BE2C (cell line): ENCODE measurements at regions not wholly inside any gene's neighbourhood (a gene's known extent, or its start where the extent isn't known, plus 50 kb on each side); places are given as distances from the start of the nearest gene placed in this dataset.

Experiments used
- DNase-seq: peaks from one replicate; pipeline ENCODE4 v3.0.0-alpha.2; 2020
- H3K27me3 ChIP-seq: fragments of 250-450 bp; sonication (Bioruptor Pico); 2 replicates; pipeline ENCODE4 v1.5.1; 2020; ENCODE audit warnings: mild to moderate bottlenecking
- H3K36me3 ChIP-seq: fragments of 250-450 bp; sonication (Bioruptor Pico); 2 replicates; pipeline ENCODE4 v1.5.1; 2020; ENCODE audit warnings: mild to moderate bottlenecking
- H3K4me1 ChIP-seq: fragments of 250-450 bp; sonication (Bioruptor Pico); 2 replicates; pipeline ENCODE4 v1.5.1; 2020
- H3K4me3 ChIP-seq: 2 replicates; pipeline ENCODE4 v1.5.1; 2011; ENCODE audit warnings: low read depth, low read length
- H3K9me3 ChIP-seq: fragments of 250-450 bp; sonication (Bioruptor Pico); 2 replicates; pipeline ENCODE4 v1.5.1; 2020
- TF ChIP-seq, protein P1 (sequence below): IDR thresholded peaks from 2 replicates; pipeline ENCODE4 v1.5.1; 2012; ENCODE audit warnings: mild to moderate bottlenecking, low read depth, low read length

DNA sequence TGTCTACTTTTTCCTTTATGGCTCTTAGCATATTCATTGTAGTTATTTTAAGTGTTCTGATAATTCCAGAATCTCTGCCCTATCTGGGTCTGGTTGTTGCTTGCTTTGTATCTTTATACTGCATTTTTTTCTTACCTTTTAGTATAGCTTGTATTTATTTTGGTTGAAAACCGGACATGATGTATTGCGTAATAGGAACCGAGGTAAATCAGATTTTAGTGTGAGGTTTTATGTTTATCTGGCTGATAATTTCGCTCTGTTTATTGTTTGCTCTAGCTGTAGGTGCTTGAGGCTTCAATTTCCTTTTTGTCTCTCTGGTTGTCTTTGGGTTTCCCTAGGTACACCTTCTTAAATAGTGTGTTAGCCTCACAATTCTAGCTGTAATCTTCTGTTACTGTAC is 263.8 kb upstream of the LCORL start:
- TF ChIP-seq, protein P1, sequence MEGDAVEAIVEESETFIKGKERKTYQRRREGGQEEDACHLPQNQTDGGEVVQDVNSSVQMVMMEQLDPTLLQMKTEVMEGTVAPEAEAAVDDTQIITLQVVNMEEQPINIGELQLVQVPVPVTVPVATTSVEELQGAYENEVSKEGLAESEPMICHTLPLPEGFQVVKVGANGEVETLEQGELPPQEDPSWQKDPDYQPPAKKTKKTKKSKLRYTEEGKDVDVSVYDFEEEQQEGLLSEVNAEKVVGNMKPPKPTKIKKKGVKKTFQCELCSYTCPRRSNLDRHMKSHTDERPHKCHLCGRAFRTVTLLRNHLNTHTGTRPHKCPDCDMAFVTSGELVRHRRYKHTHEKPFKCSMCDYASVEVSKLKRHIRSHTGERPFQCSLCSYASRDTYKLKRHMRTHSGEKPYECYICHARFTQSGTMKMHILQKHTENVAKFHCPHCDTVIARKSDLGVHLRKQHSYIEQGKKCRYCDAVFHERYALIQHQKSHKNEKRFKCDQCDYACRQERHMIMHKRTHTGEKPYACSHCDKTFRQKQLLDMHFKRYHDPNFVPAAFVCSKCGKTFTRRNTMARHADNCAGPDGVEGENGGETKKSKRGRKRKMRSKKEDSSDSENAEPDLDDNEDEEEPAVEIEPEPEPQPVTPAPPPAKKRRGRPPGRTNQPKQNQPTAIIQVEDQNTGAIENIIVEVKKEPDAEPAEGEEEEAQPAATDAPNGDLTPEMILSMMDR = no peak
- H3K27me3 ChIP-seq = no peaks in the 10 kb centered on the region
- no peak overlapping the region for H3K4me3 ChIP-seq
- H3K4me1 ChIP-seq = no peaks in the 10 kb centered on the region
- H3K9me3 ChIP-seq = no peaks in the 10 kb centered on the region
- DNase-seq = no peak
- H3K36me3 ChIP-seq = no peaks in the 10 kb centered on the region

DNA sequence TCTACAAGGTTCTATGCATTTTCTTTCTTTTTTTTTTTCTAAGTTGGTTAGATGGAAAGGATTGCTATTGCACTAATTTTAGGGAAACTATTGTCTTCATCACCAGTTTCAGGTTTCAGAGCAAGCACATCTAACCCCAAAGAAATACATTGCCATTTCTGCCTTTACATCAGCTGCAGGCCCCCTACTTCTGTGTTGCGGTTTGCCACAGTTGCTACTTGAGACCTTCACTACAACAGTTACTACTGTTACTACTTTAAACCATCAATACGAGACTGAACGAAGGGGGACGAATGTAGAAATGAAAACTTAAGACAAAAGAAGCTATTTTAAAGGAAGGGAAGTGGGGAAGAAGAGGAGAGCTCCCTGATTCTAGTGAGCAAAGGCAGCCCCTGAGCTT is 256.7 kb upstream of the LCORL start:
- TF ChIP-seq, protein P1 = no peak
- Histone ChIP-seq H3K27me3 (peaks cover 6% of the 10 kb centered on the region; the same call in 1 of the 2 replicates), H3K36me3 (no peaks in the 10 kb centered on the region), H3K4me1 (no peaks in the 10 kb centered on the region), H3K4me3 (no peak overlapping the region), H3K9me3 (no peaks in the 10 kb centered on the region; the same call in 1 of the 2 replicates)
- DNase-seq = no peak

DNA sequence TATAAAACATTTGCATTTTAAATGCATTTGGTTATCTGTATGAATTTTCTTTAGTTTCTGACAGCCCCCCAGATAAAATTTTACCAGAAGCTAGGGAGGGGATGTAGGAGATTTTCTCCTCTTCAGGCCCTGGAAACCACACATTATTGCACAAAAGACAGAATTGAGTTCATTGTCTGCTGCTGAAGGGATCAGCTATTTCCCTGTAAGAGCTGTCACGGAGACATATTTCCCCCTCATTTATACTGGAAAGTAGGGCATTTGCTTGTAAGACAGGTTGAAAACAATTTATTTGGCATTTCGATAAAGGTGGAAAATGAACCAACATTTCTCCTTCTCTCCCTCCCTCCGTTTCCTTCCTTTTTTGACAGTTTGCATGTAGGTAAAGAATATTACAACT is 241.3 kb upstream of the LCORL start:
- TF ChIP-seq, protein P1 = no peak
- H3K36me3 ChIP-seq = no peaks in the 10 kb centered on the region
- H3K4me1 ChIP-seq = no peaks in the 10 kb centered on the region
- no peaks in the 10 kb centered on the region for H3K27me3 ChIP-seq
- H3K9me3 ChIP-seq = no peaks in the 10 kb centered on the region
- no peak overlapping the region for H3K4me3 ChIP-seq
- no peak for DNase-seq

DNA sequence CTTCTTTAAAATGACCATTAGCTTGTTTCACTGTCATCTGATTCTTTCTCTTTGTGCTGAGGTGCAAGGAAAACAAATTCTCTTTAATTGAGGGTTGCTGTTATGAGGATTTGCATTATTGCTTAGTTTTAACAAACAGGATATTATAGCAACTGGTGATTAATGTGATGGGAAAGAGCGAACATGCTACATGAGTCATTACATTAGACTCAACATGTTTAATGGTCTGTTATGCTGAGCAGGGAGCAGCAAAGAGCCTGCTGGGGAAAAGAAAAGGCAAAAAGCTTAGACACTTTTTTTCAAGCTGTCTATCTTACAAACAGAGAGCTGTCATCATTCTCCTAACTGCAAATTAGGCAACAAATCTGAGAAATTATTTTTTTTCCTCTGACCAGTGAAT is 230.5 kb upstream of the LCORL start:
- no peak for DNase-seq
- no peaks in the 10 kb centered on the region for H3K36me3 ChIP-seq

DNA sequence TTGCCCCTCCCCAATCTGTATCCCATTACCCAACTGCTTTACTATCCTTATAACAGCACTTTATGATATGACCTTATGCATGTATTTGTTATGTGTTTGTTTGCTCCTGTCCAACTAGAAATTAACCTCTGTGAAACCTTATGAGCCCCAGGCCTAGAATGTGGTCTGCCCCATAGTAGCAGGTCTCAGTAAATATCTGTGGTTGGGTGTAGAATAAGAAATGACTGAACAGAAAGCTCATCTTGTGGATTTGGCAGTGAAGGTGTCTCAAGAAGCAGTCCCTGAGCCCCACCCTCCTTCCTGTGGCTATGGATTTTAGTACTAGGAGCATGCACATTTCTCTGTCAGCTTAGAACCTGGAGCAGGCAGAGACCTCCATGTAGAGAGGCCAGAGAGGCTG is 229.0 kb upstream of the LCORL start:
- TF ChIP-seq, protein P1 = no peak
- no peaks in the 10 kb centered on the region; the same call in 1 of the 2 replicates for H3K27me3 ChIP-seq
- no peaks in the 10 kb centered on the region; the same call in 1 of the 2 replicates for H3K9me3 ChIP-seq
- H3K36me3 ChIP-seq = no peaks in the 10 kb centered on the region
- H3K4me3 ChIP-seq = no peak overlapping the region
- no peak for DNase-seq
- H3K4me1 ChIP-seq = no peaks in the 10 kb centered on the region

More for the DNA sequence above, 230.5 kb upstream of the LCORL start:
- no peak overlapping the region for H3K4me3 ChIP-seq
- no peaks in the 10 kb centered on the region; the same call in 1 of the 2 replicates for H3K9me3 ChIP-seq
- TF ChIP-seq, protein P1 = no peak
- H3K27me3 ChIP-seq = no peaks in the 10 kb centered on the region; the same call in 1 of the 2 replicates
- no peaks in the 10 kb centered on the region for H3K4me1 ChIP-seq

DNA sequence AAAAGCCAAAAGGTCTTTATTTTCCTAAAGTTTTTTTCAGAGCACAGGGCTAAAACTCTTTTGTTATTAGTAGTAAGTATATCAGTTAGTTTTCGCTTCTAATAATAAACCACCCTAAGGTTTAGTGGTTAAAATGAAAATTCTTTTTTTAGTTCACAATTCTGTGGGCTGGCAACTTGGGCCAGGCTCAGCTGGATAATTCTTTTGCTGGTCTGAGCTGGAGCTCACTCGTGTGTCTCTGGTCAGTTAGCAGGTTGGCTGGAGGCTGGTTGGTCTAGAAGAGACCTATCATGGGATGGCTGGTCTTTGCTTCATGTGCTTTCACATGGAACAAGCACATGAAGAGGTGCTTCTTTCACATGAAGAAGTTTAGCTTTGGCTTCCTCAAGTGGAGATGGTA is 227.1 kb upstream of the LCORL start:
- Histone ChIP-seq H3K9me3 (no peaks in the 10 kb centered on the region; the same call in 1 of the 2 replicates), H3K4me1 (no peaks in the 10 kb centered on the region)
- TF ChIP-seq, protein P1 = no peak

More for the DNA sequence above, 227.1 kb upstream of the LCORL start:
- no peak for DNase-seq
- no peak overlapping the region for H3K4me3 ChIP-seq
- H3K27me3 ChIP-seq = no peaks in the 10 kb centered on the region; the same call in none of the 2 replicates
- H3K36me3 ChIP-seq = no peaks in the 10 kb centered on the region
